Ascending aorta (tissue), 2 donors: ENCODE measurements at regions not wholly inside any gene's neighbourhood (a gene's known extent, or its start where the extent isn't known, plus 50 kb on each side); places are given as distances from the start of the nearest gene placed in this dataset.

Experiments used
- DNase-seq, 2 donors: peaks; one replicate each; pipeline ENCODE4 v3.0.0-alpha.2; 2019; ENCODE audit warnings: low spot score in 2 of 2
- H3K27ac ChIP-seq, 2 donors: fragments of 200-600 bp; sonication (generic); one replicate each; pipeline ENCODE4 v1.5.1; 2016 to 2017; ENCODE audit warnings: mild to moderate bottlenecking in 1 of 2
- H3K27me3 ChIP-seq: fragments of 200-600 bp; sonication (generic); one replicate; pipeline ENCODE4 v1.5.1; 2017
- H3K36me3 ChIP-seq, 2 donors: fragments of 200-600 bp; sonication (generic); one replicate each; pipeline ENCODE4 v1.5.1; 2016
- H3K4me1 ChIP-seq, 2 donors: fragments of 200-600 bp; sonication (generic); one replicate each; pipeline ENCODE4 v1.5.1; 2016 to 2017; ENCODE audit warnings: mild to moderate bottlenecking in 1 of 2
- H3K4me3 ChIP-seq, 2 donors: fragments of 200-600 bp; sonication (generic); one replicate each; pipeline ENCODE4 v1.5.1; 2016 to 2017; ENCODE audit warnings: mild to moderate bottlenecking in 1 of 2
- H3K9me3 ChIP-seq, 2 donors: fragments of 200-600 bp; sonication (generic); one replicate each; pipeline ENCODE4 v1.5.1; 2016
- CTCF ChIP-seq, 3 experiments: fragments of 200-600 bp in 2 of 3; fragments of 450-650 bp in 1 of 3; sonication (generic) in 2 of 3; IDR thresholded peaks; one replicate each; pipeline ENCODE4 v1.5.1; 2016 to 2019; ENCODE audit warnings: antibody characterized with exemption in 3 of 3, mild to moderate bottlenecking in 1 of 3, moderate library complexity in 1 of 3
- intact Hi-C: fragments of 100-400 bp; cut with DNase I; formaldehyde crosslinking; loops from one replicate; pipeline ENCODE4 v1.15.1; 2023

- no peak for TF ChIP-seq CTCF (IDR thresholded peaks at IDR 0.05)
- no peak for DNase-seq
Measured at GRCh38 chr6:27577922-27578321, 105.0 kb upstream of the ZNF184 start.

DNA sequence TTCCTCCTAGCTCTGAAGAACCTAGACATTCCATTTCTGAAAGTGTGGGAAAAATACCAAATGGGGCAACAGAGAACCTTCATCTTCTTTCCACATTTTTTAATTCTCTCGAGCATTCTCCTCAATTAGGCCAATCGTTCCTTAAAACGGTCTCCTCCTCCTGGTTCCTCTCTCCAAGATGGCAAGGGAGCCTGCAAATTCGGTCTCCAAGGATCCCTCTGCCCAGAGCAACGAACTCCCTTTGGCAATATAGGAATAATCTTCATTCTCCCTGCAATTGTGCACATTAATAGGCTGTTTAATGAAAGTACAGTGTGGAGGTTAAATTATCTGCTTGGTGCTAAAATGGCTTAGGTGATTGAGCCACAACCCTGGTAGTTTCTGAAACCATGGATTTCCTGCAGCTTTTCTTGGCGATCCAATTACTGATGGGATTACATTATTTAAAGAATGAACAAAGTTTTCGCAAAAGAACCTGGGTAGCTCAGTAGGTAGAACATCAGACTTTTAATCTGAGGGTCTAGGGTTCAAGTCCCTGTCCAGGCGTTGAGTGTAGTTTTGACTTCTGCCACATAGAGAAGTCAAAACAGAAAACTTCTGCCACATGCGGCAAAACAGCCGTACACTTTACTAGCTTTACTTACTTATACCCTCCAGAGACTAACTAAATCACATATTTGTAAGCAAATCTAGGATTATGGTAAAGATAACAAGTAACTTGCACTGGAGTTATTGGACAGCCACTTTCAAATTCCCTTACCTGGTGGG is 102.9 kb upstream of the ZNF184 start:
- intact Hi-C loops: no loop called here
- H3K27ac ChIP-seq: no peak overlapping the region
- no peak for TF ChIP-seq CTCF (IDR thresholded peaks at IDR 0.05)

More at GRCh38 chr6:27577922-27578321, 105.0 kb upstream of the ZNF184 start:
- no peaks in the 10 kb centered on the region for H3K9me3 ChIP-seq
- no peaks in the 10 kb centered on the region for H3K27me3 ChIP-seq
- H3K4me3 ChIP-seq: no peak overlapping the region
- intact Hi-C loops: no loop called here
- no peak overlapping the region for H3K27ac ChIP-seq
- H3K4me1 ChIP-seq: no peaks in the 10 kb centered on the region
- H3K36me3 ChIP-seq: no peaks in the 10 kb centered on the region

DNA sequence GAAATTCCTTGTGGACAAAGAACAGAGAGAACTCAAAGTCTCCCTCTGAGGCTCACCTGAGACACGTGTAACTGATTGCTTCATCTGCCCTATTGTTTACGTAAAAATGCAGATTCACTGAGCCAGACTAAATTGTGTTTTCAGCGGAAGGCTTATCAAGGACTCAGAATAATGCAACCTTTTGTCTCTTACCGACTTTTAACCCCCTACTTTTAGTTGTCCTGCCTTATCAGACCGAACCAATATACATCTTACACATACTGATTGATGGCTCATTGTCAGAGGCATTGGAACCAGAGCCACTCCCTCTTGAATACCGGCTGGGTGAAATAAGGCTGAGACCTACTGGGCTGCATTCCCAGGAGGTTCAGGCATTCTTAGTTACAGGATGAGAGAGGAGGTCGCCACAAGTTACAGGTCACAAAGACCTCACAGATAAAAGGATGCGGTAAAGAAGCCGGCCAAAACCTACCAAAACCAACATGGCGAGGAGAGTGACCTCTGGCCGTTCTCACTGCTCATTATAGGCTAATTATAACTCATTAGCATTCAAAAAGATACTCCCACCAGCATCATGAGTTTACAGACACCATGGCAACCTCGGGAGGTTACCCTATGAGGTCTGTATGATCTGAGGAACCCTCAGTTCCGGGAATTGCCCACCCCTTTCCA is 95.5 kb upstream of the ZNF184 start:
- Histone ChIP-seq H3K36me3 (no peaks in the 10 kb centered on the region), H3K27ac (no peak overlapping the region), H3K4me1 (no peaks in the 10 kb centered on the region), H3K27me3 (no peaks in the 10 kb centered on the region), H3K4me3 (no peak overlapping the region), H3K9me3 (no peaks in the 10 kb centered on the region)
- TF ChIP-seq CTCF (IDR thresholded peaks at IDR 0.05): no peak
- no peak for DNase-seq
- intact Hi-C loops: no loop called here

More for the DNA sequence above, 102.9 kb upstream of the ZNF184 start:
- Histone ChIP-seq H3K27me3 (no peaks in the 10 kb centered on the region), H3K4me3 (no peak overlapping the region), H3K4me1 (no peaks in the 10 kb centered on the region), H3K36me3 (no peaks in the 10 kb centered on the region), H3K9me3 (no peaks in the 10 kb centered on the region)
- no peak for DNase-seq

- no peak for TF ChIP-seq CTCF (IDR thresholded peaks at IDR 0.05)
- H3K27ac ChIP-seq: no peak overlapping the region
- DNase-seq: no peak
- H3K4me1 ChIP-seq: no peaks in the 10 kb centered on the region
- H3K4me3 ChIP-seq: no peak overlapping the region
- H3K27me3 ChIP-seq: peaks cover 6% of the 10 kb centered on the region
- no peaks in the 10 kb centered on the region for H3K9me3 ChIP-seq
- intact Hi-C loops: no loop called here
- H3K36me3 ChIP-seq: no peaks in the 10 kb centered on the region
Measured at GRCh38 chr6:27565839-27566779, 93.2 kb upstream of the ZNF184 start.

DNA sequence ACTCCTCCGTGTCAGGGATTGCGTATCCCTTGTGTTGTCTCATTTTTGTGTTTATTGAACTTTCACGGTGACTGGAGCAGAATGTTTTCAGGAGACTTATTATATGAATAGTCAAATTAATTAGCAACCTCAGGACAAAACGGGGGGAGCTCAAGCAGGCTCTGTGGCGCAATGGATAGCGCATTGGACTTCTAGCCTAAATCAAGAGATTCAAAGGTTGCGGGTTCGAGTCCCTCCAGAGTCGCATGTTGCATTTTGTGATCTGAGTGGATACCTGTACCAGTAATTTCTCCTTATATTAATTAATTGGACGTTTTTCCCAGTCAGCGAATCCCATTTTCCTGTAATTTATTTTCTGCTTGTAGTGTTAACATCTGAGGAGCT is 89.1 kb upstream of the ZNF184 start:
- Histone ChIP-seq H3K27me3 (peaks cover 6% of the 10 kb centered on the region), H3K27ac (no peak overlapping the region), H3K4me3 (no peak overlapping the region), H3K9me3 (no peaks in the 10 kb centered on the region), H3K4me1 (no peaks in the 10 kb centered on the region), H3K36me3 (no peaks in the 10 kb centered on the region)
- TF ChIP-seq CTCF (IDR thresholded peaks at IDR 0.05): no peak
- intact Hi-C loops: no loop called here
- DNase-seq: no peak
